Stimulated activated CD8-positive, alpha-beta memory T cell treated with anti-CD3 and anti-CD28 coated beads, Interleukin-2, amount 100 ng/mL, for 48 hours (primary cell): ENCODE measurements at regions not wholly inside any gene's neighbourhood (a gene's known extent, or its start where the extent isn't known, plus 50 kb on each side); places are given as distances from the start of the nearest gene placed in this dataset.
"Not testable (repeated sequence)": the region's sequence is repeated elsewhere in the genome, so short reads cannot be mapped to it uniquely, and the experiment has no call there.

Source experiments
- DNase-seq, 2 donors: peaks; one replicate each; pipeline ENCODE4 v3.0.0-alpha.2; 2020; ENCODE audit warnings: low read depth in 2 of 2

- DNase-seq: no peak
Measured at GRCh38 chr13:66152596-66152995, 1077.5 kb downstream of the PCDH9 start.

GRCh38 chr13:66144357-66144756 lies 1085.8 kb downstream of the PCDH9 start:
- DNase-seq: not testable (repeated sequence)

- no peak for DNase-seq
Measured at GRCh38 chr13:66139701-66140100, 1090.4 kb downstream of the PCDH9 start.

GRCh38 chr13:66139250-66139649 lies 1090.9 kb downstream of the PCDH9 start:
- no peak for DNase-seq

GRCh38 chr13:66138172-66138811 lies 1091.8 kb downstream of the PCDH9 start:
- DNase-seq: no peak

GRCh38 chr13:66137384-66137783 lies 1092.8 kb downstream of the PCDH9 start:
- no peak for DNase-seq

GRCh38 chr13:66128692-66129269 lies 1101.4 kb downstream of the PCDH9 start:
- DNase-seq: no peak

GRCh38 chr13:66128201-66128600 lies 1101.9 kb downstream of the PCDH9 start:
- no peak for DNase-seq

- DNase-seq: no peak
Measured at GRCh38 chr13:66117563-66117962, 1112.6 kb downstream of the PCDH9 start.

GRCh38 chr13:66113882-66114526 lies 1116.1 kb downstream of the PCDH9 start:
- DNase-seq: no peak

- no peak for DNase-seq
Measured at GRCh38 chr13:66111628-66112027, 1118.5 kb downstream of the PCDH9 start.

- DNase-seq: no peak
Measured at GRCh38 chr13:66106246-66106645, 1123.9 kb downstream of the PCDH9 start.

- DNase-seq: no peak
Measured at GRCh38 chr13:66102864-66103263, 1127.3 kb downstream of the PCDH9 start.

- no peak for DNase-seq
Measured at GRCh38 chr13:66099825-66100224, 1130.3 kb downstream of the PCDH9 start.

GRCh38 chr13:66098931-66099628 lies 1131.1 kb downstream of the PCDH9 start:
- no peak for DNase-seq

GRCh38 chr13:66089711-66090110 lies 1140.4 kb downstream of the PCDH9 start:
- no peak for DNase-seq

- no peak for DNase-seq
Measured at GRCh38 chr13:66087269-66087710, 1142.8 kb downstream of the PCDH9 start.

- DNase-seq: no peak
Measured at GRCh38 chr13:66077132-66077689, 1152.9 kb downstream of the PCDH9 start.

- no peak for DNase-seq
Measured at GRCh38 chr13:66076417-66076816, 1153.7 kb downstream of the PCDH9 start.

- no peak for DNase-seq
Measured at GRCh38 chr13:66074018-66074615, 1156.0 kb downstream of the PCDH9 start.

GRCh38 chr13:66072097-66072496 lies 1158.0 kb downstream of the PCDH9 start:
- DNase-seq: not testable (repeated sequence)

GRCh38 chr13:66071608-66072007 lies 1158.5 kb downstream of the PCDH9 start:
- DNase-seq: no peak
